DOHH2 (cell line): ENCODE measurements at regions not wholly inside any gene's neighbourhood (a gene's known extent, or its start where the extent isn't known, plus 50 kb on each side); places are given as distances from the start of the nearest gene placed in this dataset.
"Not testable (repeated sequence)": the region's sequence is repeated elsewhere in the genome, so short reads cannot be mapped to it uniquely, and the experiment has no call there.

Experiments
- H3F3A ChIP-seq: fragments of 200-600 bp; sonication (generic), shearing (Covaris generic); 2 replicates; pipeline ENCODE4 v1.6.0; 2016; ENCODE audit warnings: antibody characterized with exemption, mild to moderate bottlenecking; ENCODE audit not compliant: control insufficient read depth, insufficient read depth
- H3K27ac ChIP-seq: fragments of 200-600 bp; sonication (generic); 2 replicates; pipeline ENCODE4 v1.5.1; 2014; ENCODE audit warnings: low read depth, mild to moderate bottlenecking, low read length, moderate library complexity
- H3K27me3 ChIP-seq: fragments of 200-600 bp; sonication (generic); 2 replicates; pipeline ENCODE4 v1.6.1; 2014; ENCODE audit warnings: mild to moderate bottlenecking, low read length, mixed read lengths; ENCODE audit not compliant: control insufficient read depth
- H3K36me3 ChIP-seq: fragments of 200-600 bp; sonication (generic); 2 replicates; pipeline ENCODE4 v1.6.1; 2014; ENCODE audit warnings: mild to moderate bottlenecking, low read length, moderate library complexity, mixed read lengths; ENCODE audit not compliant: control insufficient read depth
- H3K4me1 ChIP-seq: fragments of 200-600 bp; sonication (generic); 2 replicates; pipeline ENCODE4 v1.6.1; 2014; ENCODE audit warnings: mild to moderate bottlenecking, low read length, mixed read lengths; ENCODE audit not compliant: control insufficient read depth
- H3K4me2 ChIP-seq: fragments of 200-600 bp; sonication (generic); 2 replicates; pipeline ENCODE4 v1.6.0; 2014; ENCODE audit warnings: mild to moderate bottlenecking, low read length, moderate library complexity
- H3K4me3 ChIP-seq: fragments of 200-600 bp; sonication (generic); 2 replicates; pipeline ENCODE4 v1.5.1; 2014; ENCODE audit warnings: mild to moderate bottlenecking, low read length, mixed read lengths
- H3K79me2 ChIP-seq: fragments of 200-600 bp; sonication (generic); 2 replicates; pipeline ENCODE4 v1.6.1; 2014; ENCODE audit warnings: mild to moderate bottlenecking, low read length, mixed read lengths; ENCODE audit not compliant: control insufficient read depth
- H3K9me2 ChIP-seq: fragments of 200-600 bp; sonication (generic); replicated peaks from 2 replicates; pipeline ENCODE4 v1.6.1; 2014; ENCODE audit warnings: mild to moderate bottlenecking, low read length, mixed read lengths; ENCODE audit not compliant: control insufficient read depth
- H3K9me3 ChIP-seq: fragments of 200-600 bp; sonication (generic); 2 replicates; pipeline ENCODE4 v1.6.1; 2014; ENCODE audit warnings: antibody characterized with exemption, low read length, mixed read lengths; ENCODE audit not compliant: control insufficient read depth, insufficient read depth
- H4K20me1 ChIP-seq: fragments of 200-600 bp; sonication (generic); 2 replicates; pipeline ENCODE4 v1.6.0; 2014; ENCODE audit warnings: low read depth, mild to moderate bottlenecking, antibody characterized with exemption, low read length, moderate library complexity; ENCODE audit not compliant: control insufficient read depth, insufficient read depth
- EZH2phosphoT487 ChIP-seq: fragments of 200-600 bp; sonication (generic); IDR thresholded peaks from 2 replicates; pipeline ENCODE4 v1.6.1; 2017; ENCODE audit warnings: borderline replicate concordance, mild to moderate bottlenecking, antibody characterized with exemption, low read length, moderate library complexity, mixed read lengths
- TF ChIP-seq, protein P1 (sequence below): fragments of 200-600 bp; sonication (generic); IDR thresholded peaks from one replicate; pipeline ENCODE4 v1.5.1; 2014; ENCODE audit warnings: antibody characterized with exemption, mild to moderate bottlenecking, low read depth, low read length; ENCODE audit not compliant: poor library complexity, severe bottlenecking

DNA sequence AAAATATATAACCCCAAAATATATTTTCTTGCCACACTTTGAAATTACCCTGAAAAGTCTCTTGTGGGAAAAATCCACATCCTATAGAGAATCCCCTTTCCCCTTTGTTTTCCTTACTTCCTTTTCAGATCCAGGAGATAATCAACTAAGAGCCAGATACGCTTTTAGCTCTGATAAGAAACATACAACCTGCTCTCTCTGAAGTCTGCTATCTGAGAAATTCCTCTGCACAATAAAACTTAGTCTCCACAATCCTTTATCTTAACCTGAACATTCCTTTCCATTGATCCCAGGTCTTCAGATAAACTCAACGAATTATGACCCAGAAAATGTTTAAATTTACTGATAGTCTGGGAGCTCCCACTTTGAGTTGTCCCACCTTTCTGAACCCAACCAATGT lies 233.4 kb upstream of the SETMAR start:
- Histone ChIP-seq H4K20me1 (no peaks in the 10 kb centered on the region), H3K4me2 (no peak overlapping the region), H3K79me2 (no peaks in the 10 kb centered on the region), H3F3A (peaks cover 8% of the 10 kb centered on the region), H3K4me1 (peaks cover 12% of the 10 kb centered on the region), H3K27me3 (no peaks in the 10 kb centered on the region), H3K9me3 (no peaks in the 10 kb centered on the region), H3K27ac (no peak overlapping the region), H3K4me3 (no peak overlapping the region), H3K9me2 (no peaks in the 10 kb centered on the region), H3K36me3 (no peaks in the 10 kb centered on the region)
- TF ChIP-seq, protein P1, sequence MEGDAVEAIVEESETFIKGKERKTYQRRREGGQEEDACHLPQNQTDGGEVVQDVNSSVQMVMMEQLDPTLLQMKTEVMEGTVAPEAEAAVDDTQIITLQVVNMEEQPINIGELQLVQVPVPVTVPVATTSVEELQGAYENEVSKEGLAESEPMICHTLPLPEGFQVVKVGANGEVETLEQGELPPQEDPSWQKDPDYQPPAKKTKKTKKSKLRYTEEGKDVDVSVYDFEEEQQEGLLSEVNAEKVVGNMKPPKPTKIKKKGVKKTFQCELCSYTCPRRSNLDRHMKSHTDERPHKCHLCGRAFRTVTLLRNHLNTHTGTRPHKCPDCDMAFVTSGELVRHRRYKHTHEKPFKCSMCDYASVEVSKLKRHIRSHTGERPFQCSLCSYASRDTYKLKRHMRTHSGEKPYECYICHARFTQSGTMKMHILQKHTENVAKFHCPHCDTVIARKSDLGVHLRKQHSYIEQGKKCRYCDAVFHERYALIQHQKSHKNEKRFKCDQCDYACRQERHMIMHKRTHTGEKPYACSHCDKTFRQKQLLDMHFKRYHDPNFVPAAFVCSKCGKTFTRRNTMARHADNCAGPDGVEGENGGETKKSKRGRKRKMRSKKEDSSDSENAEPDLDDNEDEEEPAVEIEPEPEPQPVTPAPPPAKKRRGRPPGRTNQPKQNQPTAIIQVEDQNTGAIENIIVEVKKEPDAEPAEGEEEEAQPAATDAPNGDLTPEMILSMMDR: no peak
- no peak for TF ChIP-seq EZH2phosphoT487

DNA sequence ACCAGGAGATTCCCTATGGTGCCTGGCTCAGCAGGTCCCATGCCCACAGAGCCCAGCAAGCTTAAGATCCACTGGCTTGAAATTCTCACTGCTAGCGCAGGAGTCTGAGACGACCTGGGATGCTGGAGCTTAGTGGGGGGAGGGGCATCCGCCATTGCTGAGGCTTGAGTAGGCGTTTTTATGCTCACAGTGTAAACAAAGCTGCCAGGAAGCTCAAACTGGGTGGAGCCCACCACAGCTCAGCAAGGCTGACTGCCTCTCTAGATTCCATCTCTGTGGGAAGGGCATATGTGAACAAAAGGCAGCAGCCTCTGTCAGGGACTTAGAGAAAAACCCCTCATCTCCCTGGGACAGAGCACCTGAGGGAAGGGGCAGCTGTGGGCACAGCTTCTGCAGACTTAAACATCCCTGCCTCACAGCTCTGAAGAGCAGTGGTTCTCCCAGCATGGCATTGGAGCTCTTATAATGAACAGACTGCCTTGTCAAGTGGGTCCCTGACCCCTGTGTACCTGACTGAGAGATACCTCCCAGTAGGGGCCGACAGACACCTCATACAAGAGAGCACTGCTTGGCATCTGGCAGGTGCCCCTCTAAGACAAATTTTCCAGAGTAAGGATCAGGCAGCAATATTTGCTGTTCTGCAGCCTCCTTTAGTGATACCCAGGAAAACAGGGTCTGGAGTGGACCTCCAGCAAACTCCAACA lies 231.5 kb upstream of the SETMAR start:
- Histone ChIP-seq H3K9me2 (no peaks in the 10 kb centered on the region), H3F3A (no peaks in the 10 kb centered on the region), H3K27me3 (no peaks in the 10 kb centered on the region), H3K4me3 (no peak overlapping the region), H3K4me1 (no peaks in the 10 kb centered on the region), H3K79me2 (no peaks in the 10 kb centered on the region), H3K36me3 (no peaks in the 10 kb centered on the region), H3K9me3 (no peaks in the 10 kb centered on the region), H3K27ac (no peak overlapping the region), H4K20me1 (no peaks in the 10 kb centered on the region), H3K4me2 (no peak overlapping the region)
- TF ChIP-seq, protein P1: no peak
- TF ChIP-seq EZH2phosphoT487: no peak

DNA sequence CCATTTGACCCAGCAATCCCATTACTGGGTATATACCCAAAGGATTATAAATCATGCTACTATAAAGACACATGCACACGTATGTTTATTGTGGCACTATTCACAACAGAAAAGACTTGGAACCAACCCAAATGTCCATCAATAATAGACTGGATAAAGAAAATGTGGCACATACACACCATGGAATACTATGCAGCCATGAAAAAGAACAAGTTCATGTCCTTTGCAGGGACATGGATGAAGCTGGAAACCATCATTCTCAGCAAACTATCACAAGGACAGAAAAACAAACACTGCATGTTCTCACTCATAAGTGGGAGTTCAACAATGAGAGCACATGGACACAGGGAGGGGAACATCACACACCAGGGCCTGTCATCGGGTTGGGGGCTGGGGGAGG lies 225.9 kb upstream of the SETMAR start:
- not testable (repeated sequence) for H3K27ac ChIP-seq, H3K36me3 ChIP-seq, H3F3A ChIP-seq, H4K20me1 ChIP-seq, H3K9me2 ChIP-seq, H3K9me3 ChIP-seq, H3K79me2 ChIP-seq, H3K27me3 ChIP-seq, H3K4me3 ChIP-seq, H3K4me2 ChIP-seq, H3K4me1 ChIP-seq

DNA sequence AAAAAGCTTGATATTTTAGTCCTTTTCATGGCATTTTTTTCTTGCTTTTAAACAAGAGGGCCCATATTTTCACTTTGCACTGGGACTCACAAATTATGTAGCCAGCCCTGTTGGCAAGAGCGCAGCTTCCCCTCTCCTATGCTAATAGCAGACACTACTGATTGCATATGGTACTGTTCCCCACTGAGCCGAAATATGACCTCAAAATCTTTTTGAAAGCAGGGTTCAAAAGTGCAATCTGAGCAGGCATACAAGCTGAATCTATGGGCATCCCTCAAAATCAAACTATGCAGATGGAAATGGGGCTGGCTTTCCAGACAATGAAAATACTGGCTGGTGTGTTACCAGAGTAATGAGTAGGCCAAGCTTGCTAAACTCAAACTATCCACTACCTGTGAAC lies 225.2 kb upstream of the SETMAR start:
- no peaks in the 10 kb centered on the region for H3K9me2 ChIP-seq

More for the DNA sequence above, 225.2 kb upstream of the SETMAR start:
- Histone ChIP-seq H3K9me3 (no peaks in the 10 kb centered on the region), H3K4me1 (no peaks in the 10 kb centered on the region), H3K4me2 (no peak overlapping the region), H4K20me1 (no peaks in the 10 kb centered on the region), H3K27ac (no peak overlapping the region), H3K4me3 (no peak overlapping the region), H3K36me3 (no peaks in the 10 kb centered on the region), H3F3A (no peaks in the 10 kb centered on the region), H3K79me2 (no peaks in the 10 kb centered on the region), H3K27me3 (no peaks in the 10 kb centered on the region)
- TF ChIP-seq, protein P1: no peak
- TF ChIP-seq EZH2phosphoT487: no peak
